Stimulated activated CD4-positive, alpha-beta T cell treated with anti-CD3 and anti-CD28 coated beads, Interleukin-2, amount 100 ng/mL, for 24 hours (primary cell): ENCODE measurements at regions not wholly inside any gene's neighbourhood (a gene's known extent, or its start where the extent isn't known, plus 50 kb on each side); places are given as distances from the start of the nearest gene placed in this dataset.
"Not testable (repeated sequence)": the region's sequence is repeated elsewhere in the genome, so short reads cannot be mapped to it uniquely, and the experiment has no call there.

Experiments used
- DNase-seq, 2 donors: peaks; one replicate each; pipeline ENCODE4 v3.0.0-alpha.2; 2020

DNA sequence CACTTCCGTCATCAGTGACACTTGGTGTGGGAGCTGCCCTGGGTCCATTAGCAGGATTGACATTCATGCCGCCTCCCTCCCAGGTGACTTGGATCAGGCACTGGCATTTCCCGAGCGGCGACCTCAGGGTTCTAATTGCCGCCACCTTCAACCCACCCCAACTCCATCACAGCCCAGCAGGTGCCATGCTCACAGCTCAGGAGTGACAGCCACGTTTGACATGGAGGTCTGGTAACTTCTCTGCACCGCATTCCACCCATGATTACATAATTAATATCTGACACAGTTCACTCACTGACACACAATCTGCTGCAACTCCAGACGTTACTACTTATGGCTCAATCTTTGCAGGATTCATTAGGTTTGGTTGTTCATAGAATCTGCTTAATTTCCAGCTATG is 450.9 kb upstream of the MYT1L start:
- DNase-seq: no peak

DNA sequence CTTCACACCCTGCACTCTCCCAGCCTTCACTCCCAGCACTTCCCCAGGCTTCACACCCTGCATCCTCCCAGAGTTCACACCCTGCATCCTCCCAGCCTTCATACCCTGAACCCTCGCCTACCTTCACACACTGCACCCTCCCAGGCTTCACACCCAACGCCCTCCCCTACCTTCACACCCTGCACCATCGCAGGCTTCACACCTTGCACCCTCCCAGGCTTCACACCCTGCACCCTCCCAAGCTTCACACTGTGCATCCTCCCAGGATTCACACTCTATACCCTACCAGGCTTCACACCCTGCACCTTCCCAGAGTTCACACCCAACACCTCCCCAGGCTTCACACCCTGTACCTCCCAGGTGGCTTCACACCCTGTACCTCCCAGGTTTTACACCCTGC is 448.7 kb upstream of the MYT1L start:
- DNase-seq: no peak

DNA sequence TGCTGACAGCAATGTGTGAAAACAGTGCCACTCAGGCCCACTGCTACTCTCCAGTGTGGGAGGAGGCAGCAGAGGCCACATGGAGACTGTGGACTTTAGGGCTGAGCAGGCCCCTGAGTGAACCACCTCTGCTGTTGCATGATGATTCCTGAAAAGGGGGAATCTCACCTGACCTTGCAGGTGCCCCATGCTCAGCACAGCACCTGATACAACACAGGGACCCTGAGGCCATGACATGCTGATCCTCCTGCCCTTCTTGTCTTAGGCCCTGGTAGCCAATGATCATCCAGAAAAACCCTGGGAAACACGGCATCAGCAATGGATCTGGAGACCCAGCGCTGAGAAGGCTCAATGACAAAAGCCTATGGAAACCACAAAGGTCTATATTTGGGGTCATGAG is 446.8 kb upstream of the MYT1L start:
- DNase-seq: no peak

DNA sequence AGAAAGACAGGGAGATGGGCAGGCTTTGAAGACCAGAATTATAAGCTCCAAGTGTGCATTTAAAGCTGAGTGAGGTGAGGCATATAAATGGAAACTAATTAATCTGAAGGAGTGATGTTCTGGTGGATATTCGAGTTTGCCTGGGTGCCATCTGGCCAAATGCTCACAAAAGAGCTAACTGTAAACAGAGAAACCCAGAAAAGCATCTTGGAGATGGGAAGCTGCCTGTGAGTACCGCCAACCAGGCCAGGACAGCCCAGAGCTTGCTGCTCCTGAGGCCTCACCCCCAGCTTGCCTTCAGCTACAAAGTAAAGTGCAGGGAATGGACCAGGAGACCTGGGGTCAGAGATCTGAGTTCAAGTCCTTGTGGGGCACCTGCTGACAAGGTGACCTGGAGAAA is 446.1 kb upstream of the MYT1L start:
- no peak for DNase-seq

DNA sequence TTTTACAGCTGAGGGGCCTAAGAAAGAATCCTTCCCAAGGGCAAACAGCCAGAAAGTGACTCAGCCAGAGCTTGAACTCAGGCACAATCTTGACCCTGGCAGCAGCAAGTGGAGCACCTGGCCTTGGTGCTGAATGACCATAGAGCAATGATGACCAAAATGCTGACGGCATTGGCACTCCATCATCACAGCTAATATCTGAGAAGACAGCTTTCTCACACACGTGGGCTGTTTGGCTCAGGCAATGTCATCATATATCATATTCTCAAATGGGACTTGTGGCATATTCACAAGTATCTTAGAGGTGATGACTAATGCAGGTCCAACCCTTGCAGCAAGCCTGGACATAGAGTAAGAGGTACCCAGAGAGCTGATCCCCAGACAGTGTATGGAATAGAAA is 443.9 kb upstream of the MYT1L start:
- no peak for DNase-seq

DNA sequence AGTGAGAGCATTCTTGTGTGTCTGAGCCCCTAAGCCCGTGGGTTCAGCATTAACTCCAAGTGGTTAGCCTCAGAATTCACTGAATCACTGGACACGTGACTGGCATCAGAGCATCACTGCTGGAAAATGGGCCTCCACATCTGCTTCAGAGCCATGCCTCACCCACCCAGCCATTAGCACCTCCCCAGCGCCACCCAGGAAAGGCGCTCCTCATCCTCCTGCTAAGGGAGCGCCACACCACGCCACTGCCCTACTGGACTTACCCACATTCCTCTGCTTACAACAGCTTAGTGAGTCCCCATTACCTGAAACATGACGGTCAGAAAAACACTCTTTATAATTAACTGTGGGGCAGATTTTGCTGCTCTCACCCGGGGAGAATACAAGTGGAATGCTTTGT is 442.6 kb upstream of the MYT1L start:
- DNase-seq: no peak

DNA sequence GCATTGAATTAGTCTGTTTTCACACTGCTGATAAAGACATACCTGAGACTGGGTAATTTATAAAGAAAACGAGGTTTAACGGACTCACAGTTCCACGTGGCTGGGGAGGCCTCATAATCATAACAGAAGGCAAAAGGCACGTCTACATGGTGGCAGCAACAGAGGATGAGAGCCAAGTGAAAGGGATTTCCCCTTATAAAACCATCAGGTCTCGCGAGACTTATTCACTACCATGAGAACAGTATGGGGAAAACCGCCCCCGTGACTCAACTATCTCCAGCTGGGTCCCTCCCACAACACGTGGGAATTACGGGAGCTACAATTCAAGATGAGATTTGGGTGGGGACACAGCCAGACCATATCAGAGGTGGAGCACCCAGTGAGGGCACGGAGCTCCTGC is 442.0 kb upstream of the MYT1L start:
- not testable (repeated sequence) for DNase-seq

DNA sequence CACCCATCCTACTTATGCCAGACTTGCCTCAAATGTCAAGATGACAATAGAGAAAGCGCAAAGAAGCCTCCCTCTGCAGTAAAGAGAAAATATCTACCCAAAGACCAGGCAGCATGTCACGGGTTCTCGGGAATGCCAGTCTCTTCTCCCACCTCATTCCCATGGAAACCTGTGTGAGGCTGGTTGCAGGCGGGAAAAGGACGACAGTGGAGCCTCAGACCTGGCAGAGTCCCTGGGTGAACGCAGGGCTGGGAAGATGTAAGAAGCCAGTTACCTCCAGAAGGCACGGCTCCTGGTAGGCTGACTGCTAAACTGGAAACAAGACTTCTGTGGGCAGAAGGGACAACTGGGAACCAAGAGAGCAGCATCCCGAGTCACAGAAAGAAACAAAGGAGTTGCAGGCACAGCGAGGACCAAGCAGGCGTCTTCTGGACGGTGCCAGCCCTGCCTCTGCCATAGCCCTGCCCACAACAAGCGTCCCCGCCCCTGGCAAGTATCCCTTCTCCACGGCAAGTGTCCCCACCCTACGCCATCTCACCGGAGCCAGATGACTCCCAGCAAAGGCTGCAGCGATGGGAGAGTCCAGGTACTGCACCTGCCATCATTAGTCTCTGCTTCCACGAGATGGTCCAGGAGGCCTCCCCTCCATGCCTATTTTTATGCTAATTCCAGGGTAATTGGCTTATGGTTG is 440.8 kb upstream of the MYT1L start:
- no peak for DNase-seq

DNA sequence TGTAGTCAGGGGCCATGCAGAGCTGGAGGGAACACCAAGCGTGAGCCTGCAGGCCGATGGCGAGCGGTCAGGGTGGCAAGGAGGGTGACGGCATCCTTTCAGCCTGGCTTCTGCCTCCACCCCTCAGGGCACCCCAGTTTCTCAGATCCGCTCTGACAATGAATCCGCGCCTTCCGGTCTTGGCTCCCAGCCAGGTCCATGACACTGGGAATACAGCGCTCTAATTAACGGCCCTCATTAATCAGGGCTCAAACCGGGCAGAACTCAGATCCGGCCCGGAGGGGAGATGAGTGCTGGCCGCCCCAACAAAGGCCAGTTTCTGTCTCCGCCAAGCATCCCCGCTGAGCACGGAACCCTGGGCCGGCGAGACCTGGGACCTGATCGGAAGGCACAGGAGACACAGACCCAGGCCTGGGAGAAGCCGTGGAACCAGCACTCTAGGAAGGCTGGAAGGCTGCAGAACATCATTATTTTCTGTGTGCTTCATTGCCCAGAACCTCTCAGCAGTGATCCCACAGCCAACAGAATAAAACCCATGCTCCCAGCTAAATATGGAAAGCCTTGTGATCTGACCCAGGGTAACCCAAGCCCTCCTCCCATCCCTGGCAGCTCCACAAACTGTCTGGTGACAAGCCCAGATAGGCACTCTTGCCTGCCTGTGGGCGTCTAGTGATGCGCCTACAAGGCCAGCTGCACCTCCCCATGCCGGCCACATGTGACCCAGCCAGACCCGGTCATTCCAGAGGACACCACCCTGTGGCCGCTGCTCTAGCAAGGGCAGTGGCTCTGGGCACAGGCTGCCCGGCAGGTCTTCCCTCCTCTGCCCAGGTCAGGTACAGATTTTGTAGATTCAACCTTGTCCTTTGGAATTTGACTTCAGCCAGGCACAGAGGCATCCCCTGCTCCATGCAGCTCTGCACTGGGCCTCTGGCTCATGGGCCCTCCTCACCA is 438.7 kb upstream of the MYT1L start:
- no peak for DNase-seq

DNA sequence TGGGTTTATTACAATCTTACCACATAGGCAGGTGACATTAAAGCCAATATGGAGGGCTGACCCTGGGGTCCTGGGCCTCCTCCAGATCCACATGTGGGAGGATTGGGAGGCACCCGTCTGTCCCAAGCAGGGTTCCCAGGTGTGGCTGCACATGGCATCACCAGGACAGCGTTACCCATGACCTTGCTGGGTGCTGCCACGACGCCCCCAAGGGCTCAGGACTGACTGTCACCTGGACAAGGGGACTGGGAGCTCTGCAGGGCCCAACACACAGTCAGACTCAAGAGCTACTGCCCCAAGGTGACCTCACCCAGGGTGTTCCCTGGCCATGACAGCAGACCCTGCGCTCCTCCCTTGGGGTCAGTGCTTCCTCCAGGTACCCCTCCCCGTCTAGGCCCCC is 437.4 kb upstream of the MYT1L start:
- no peak for DNase-seq

DNA sequence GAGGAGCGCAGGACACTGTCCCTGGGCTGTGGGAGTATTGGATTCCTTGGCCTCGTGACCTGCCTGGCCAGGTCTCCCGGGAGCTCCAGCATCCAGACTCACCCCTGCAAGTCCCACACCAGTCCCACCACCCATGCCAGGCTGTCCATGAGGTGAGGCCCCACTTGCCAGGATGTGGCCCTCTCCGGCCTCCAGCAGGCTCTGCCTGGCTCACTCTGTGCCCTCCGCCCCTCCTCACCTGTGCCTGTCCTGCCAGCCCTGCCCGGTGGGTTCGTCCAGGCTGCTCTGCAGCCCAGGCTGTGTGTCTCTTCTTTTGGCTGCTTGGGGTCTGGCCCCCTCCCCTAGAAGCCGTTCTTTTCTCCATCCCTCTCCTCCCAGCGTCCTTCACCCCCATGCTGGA is 436.8 kb upstream of the MYT1L start:
- DNase-seq: no peak

DNA sequence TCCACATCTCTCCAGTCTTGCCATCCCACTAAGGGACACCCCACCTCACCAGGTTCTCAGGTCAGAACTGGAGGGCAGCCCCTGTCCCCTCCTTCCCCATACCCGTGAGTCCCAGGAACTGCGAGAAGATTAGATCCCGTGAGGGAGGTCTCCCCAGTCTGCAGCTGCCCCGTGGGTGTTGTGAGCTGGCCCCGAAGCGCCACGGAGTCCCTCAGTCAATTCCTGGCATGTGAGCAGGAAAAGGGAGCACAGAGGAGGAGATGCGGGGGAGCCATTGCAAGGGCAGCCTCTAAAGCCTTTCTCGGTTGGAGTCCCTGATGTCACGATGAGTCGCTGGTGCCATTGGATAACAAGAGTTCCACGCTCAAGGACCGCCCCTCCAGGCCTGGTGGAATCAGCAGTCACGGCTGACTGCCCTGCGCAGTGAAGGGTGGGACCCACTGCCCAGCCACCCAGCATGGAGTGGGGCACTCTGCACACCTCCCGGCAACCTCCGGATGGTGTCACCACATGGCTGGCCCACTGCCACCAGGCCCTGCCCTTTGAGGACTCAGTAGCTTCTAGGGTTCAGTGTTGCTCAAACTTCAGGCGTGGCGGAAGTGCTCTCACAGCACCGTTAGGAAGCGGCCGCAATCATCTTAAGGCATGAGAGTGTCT is 434.9 kb upstream of the MYT1L start:
- no peak for DNase-seq

DNA sequence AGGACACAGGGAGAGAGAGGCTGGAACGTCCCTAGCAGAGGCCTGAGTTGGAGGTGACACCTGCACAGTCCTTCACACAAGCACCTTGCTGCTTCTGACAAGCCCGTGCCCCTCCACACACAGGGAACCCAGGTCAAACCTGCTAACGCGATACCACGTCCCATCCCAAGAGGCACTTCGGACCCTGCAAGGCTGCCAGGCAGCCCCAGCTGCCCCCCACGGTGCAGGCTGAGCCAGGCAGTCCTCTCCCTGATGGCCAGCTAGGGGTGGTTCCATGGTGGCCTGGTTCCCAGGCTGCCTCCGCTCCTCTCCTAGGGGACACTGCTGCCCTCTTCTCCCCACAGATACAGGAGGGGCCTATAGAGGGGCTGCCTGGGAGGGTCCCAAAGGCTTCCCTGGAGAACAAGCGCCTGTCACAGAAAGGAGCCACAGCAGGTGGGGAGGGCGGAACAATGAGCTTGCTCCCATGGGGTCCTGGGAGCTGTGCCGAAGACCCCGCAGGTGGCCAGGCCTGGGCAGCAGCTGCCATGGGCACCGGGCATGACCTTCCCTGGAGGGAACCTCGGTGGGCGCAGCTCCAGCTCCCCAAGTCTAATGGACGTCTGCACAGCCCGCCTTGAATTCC is 434.2 kb upstream of the MYT1L start:
- DNase-seq: no peak

DNA sequence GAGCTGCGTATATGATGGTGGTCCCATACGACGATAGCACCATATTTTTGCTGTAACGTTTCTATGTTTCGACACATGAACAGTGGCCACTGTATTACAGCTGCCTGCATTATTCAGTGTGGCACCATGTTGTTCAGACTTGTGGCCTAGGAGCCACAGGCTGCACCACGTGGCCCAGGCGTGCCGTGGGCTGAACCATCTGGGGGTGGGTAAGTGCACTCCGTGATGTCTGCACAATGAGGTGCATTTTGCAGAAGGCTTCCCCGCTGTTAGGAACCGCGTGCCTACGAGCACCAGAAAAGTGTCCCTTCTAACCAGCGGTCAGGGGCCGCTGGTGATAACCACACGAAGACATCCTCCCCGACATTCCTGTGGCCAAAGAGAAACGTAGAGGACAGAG is 433.7 kb upstream of the MYT1L start:
- no peak for DNase-seq

DNA sequence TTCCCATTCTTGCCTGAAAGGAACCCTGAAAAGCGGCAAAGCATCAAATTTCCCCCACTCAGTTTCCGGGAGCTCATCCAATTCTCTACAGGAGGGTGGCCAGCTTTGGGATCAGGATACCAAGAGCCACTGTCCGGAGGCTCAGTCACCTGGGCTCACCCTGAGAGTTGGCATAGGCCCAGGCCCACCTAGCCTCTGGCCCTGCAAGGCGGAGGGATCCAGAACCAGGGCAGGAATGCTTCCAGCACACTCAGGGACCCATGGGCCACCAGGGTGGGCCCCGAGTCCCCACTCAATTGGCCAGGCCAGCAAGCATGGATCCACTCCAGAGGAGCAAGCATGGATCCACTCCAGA is 432.9 kb upstream of the MYT1L start:
- no peak for DNase-seq

DNA sequence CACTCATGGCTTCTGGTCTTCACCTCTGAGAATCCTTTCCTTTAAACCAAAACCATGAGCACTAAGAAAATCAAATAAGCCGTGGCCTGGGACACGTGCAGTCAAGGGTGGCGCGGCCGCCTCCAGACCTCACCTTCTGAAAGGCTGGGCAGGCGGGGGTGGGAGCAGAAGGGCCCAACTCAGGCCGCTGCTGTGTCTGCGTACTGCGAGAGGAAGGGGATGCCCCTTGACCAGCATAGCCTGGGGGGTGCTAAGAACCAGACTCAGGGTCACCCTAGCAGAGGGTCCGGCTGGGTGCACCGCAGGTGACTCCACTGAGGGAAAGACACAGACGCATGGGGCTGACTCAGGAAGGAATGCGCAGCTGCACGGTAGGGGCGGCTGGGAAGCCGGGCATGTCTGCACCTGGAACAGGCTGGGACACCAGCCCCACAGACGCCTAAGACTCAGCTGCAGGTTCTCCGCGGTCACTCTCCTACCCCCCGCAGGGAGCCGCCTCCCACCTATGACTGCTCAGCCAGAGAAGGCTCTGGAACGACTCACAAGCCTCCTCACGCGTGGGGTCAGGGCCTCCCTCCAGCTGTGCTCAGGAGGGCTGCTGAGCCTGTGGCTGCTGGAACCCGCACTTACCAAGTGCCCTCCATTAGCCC is 432.4 kb upstream of the MYT1L start:
- no peak for DNase-seq

DNA sequence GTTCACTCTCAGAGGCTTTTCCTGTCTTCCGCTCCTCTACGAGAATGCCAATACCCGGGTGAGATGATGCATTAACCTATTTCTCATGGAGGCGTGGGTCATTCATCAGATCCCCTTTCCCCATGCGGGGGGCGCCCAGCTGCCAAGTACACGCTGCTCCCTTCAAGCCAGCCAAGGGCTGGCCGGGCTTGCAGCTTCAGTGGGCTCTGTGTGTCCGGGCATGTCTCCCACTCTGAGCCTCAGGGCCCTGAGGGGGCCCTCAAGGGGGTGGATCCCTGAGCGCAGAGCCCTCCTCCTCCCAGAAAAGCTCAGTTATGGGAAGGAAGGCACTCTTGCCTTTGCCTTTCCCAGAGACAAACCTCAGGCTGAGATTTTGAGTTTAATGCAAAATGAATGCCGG is 431.8 kb upstream of the MYT1L start:
- DNase-seq: no peak

DNA sequence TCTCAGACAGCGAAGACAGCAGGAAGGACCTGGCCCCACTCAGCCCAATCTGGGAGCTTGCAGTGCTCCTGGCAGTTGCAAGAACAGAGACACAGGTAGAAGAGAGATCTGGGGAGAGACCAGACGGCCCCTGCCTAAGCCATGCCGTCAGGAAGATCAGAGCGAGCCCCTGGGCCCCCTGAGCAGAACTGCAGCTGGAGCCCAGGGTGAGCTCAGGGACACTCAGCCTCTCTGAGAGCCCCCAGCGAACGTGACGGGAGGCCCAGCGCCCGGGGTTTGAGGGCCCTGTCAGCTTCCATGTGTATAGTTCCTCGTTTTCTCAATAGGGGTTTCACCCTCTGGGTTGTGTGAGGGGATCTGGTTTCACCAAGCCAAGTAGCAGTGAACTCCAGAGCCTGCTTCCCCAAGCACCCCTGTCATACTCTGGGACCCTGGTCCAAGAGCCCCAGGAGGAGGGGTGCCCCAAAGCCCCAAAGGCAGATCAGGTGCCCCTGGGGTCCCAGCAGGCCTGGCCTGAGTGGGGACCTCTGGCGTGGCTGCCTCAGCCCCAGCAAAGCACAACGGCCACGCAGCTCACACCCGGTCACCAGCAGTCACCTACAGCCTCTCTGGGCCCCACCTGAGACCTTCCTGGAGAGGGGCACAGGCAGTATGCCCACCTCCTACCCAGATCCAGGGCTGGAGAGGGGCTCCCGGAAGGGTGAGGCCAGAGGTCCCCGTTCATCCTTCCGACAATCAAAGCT is 431.3 kb upstream of the MYT1L start:
- no peak for DNase-seq

DNA sequence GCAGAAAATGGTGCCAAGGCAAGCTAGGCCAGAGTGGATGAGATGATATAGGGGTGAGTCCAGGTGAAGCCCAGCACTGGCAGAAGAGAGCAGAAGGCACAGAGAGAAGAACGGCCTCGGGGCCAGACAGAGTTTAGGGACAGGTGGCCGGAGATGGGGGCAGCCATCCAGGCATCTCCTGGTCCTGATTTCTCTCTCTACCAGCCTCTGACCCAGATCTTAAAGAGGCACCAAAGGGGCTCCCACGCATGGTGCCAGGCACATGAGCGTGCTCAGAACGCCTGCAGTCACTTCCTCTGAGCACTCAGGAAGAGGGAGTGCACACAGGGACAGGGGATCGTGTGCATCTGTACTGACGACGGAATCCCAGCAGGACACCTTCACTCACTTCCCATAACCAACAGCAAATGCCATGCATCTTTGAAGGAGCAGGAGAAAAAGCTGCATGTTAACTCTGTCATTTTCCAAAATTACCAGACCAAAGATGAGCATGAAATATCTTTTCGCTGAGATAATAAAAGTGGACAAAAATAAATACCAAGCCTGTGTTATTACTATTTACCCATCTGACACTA is 427.8 kb upstream of the MYT1L start:
- no peak for DNase-seq

DNA sequence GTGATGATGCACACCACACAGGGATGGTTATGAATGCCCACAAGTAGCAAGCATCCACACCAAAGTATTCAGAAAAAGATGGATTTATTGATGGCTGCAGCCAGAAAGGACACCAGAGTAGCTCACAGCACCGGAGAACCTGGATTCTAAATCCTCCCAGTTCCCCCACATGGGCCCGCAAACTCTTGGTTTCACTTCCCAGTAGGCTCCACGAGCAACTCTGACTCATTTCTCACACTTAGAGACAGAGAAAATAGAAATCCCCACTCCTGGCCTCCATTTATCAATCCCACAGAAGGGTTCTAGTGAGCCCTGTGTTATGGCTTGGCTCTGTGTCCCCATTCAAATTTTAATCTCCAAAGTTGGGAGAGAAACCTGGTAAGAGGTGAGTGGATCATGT is 426.7 kb upstream of the MYT1L start:
- no peak for DNase-seq

DNA sequence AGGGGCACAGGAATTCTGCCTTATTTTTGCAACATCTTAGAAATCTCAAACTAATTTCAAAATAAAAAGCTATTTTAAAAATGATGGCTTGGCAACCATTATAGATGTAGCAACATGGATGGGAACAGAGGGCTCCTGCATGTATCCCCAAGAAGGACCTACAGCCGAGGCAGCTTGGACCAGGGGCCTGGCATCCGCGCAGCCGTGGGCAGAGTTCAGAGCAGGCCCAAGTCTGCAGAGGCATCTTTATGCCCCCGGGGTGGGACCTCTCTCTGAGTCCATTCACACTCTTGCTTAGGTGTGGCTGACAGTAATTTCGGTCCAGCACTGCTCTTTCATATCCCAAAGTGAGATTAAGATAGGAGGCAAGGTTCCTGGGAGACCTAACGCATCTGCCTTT is 425.8 kb upstream of the MYT1L start:
- DNase-seq: no peak

DNA sequence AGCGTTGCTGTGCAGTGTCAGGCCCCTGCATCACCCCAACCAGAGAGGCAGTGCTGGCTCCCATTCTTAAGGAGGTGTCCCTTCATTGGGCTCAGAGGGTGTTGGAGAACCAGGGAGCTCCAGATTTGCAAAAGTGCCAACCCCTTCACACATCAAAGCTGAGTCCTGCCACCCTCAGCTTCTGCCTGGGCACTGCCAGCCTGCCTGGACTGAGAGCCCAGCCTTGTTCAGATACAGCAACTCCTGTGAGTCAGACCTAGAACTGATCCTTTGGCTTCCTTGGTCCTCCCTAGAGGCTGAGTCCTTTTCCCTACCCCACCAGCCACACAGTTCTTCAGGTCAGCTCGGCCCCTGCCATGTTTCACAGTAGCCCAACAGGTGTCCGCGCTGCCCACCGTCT is 424.9 kb upstream of the MYT1L start:
- no peak for DNase-seq
